ENCODE measurements at regions not wholly inside any gene's neighbourhood (a gene's known extent, or its start where the extent isn't known, plus 50 kb on each side); places are given as distances from the start of the nearest gene placed in this dataset.

GRCh38 chr7:35993676-35994606 lies 159.1 kb upstream of the EEPD1 start:
- H3K27me3 ChIP-seq (replicated peaks in 2 of 5; ENCODE audit: control insufficient read depth in 4 of 5, insufficient read depth in 5 of 5, low read length in 4 of 5): no peaks in the 10 kb centered on the region
- CTCF ChIA-PET: interaction anchor here (0.7 to 1.5 kb wide), 3 partner anchors 14 to 297 kb away, joined by 3 to 4 read pairs (median 3); no protein-coding TSS in a partner anchor
- H3K4me3 ChIP-seq (ENCODE audit: control insufficient read depth in 1 of 7, extremely low read depth in 1 of 7, insufficient read depth in 4 of 7, low read depth in 2 of 7, low read length in 6 of 7): no peak overlapping the region
- H3K4me1 ChIP-seq (ENCODE audit: control extremely low read depth in 1 of 4, control insufficient read depth in 4 of 4, insufficient read depth in 4 of 4, low read length in 3 of 4): no peaks in the 10 kb centered on the region
- no peaks in the 10 kb centered on the region for H3K36me3 ChIP-seq (ENCODE audit: control insufficient read depth in 4 of 4, insufficient read depth in 4 of 4, low read length in 3 of 4)
- H3K9me3 ChIP-seq (ENCODE audit: control extremely low read depth in 1 of 5, control insufficient read depth in 4 of 5, insufficient read depth in 2 of 5, low read depth in 1 of 5, low read length in 4 of 5): no peaks in the 10 kb centered on the region
- DNase-seq: no peak
- POLR2A ChIA-PET: no interaction called here
- H3K27ac ChIP-seq (ENCODE audit: insufficient read depth in 1 of 2, low read depth in 1 of 2, low read length in 2 of 2, poor library complexity in 1 of 2, severe bottlenecking in 2 of 2): no peak overlapping the region
- 93% methylated on average over 6 of the region's 8 CpGs for WGBS (ENCODE audit: insufficient coverage)

DNA sequence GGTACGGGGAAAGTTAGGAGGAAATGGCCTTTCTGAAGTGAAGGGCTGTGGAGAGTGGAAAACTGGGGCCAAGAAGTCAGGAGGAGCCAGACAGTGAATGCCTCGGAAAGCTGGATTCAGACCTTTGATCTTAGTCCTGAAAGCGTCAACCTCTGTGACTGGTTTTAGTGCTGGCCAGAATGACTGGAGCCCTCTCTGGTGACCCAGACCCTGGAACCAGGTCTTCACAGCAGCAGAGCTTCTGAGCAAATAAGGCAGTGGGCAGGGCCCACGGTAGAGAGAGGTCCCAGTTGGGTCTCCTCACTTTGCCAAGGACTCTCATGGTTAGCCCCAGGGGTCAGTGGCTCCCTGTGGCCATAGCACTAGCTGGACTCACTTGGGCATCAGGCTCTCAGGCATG lies 157.7 kb upstream of the EEPD1 start:
- Histone ChIP-seq H3K9me3 (ENCODE audit: control extremely low read depth in 1 of 5, control insufficient read depth in 4 of 5, insufficient read depth in 2 of 5, low read depth in 1 of 5, low read length in 4 of 5) (no peaks in the 10 kb centered on the region), H3K4me1 (ENCODE audit: control extremely low read depth in 1 of 4, control insufficient read depth in 4 of 4, insufficient read depth in 4 of 4, low read length in 3 of 4) (no peaks in the 10 kb centered on the region), H3K27me3 (replicated peaks in 2 of 5; ENCODE audit: control insufficient read depth in 4 of 5, insufficient read depth in 5 of 5, low read length in 4 of 5) (no peaks in the 10 kb centered on the region), H3K27ac (ENCODE audit: insufficient read depth in 1 of 2, low read depth in 1 of 2, low read length in 2 of 2, poor library complexity in 1 of 2, severe bottlenecking in 2 of 2) (no peak overlapping the region), H3K36me3 (ENCODE audit: control insufficient read depth in 4 of 4, insufficient read depth in 4 of 4, low read length in 3 of 4) (no peaks in the 10 kb centered on the region), H3K4me3 (ENCODE audit: control insufficient read depth in 1 of 7, extremely low read depth in 1 of 7, insufficient read depth in 4 of 7, low read depth in 2 of 7, low read length in 6 of 7) (no peak overlapping the region)
- CTCF ChIA-PET: interaction anchor here (1.2 to 1.5 kb wide), 5 partner anchors 9 to 372 kb away, joined by 3 to 4 read pairs (median 3); a partner anchor contains a TSS
- DNase-seq: no peak
- 98% methylated on average over 4 of the region's 4 CpGs for WGBS (ENCODE audit: insufficient coverage)
- POLR2A ChIA-PET: no interaction called here

GRCh38 chr7:35998481-35998880 lies 154.6 kb upstream of the EEPD1 start:
- Histone ChIP-seq H3K4me3 (ENCODE audit: control insufficient read depth in 1 of 7, extremely low read depth in 1 of 7, insufficient read depth in 4 of 7, low read depth in 2 of 7, low read length in 6 of 7) (no peak overlapping the region), H3K9me3 (ENCODE audit: control extremely low read depth in 1 of 5, control insufficient read depth in 4 of 5, insufficient read depth in 2 of 5, low read depth in 1 of 5, low read length in 4 of 5) (no peaks in the 10 kb centered on the region), H3K4me1 (ENCODE audit: control extremely low read depth in 1 of 4, control insufficient read depth in 4 of 4, insufficient read depth in 4 of 4, low read length in 3 of 4) (no peaks in the 10 kb centered on the region), H3K36me3 (ENCODE audit: control insufficient read depth in 4 of 4, insufficient read depth in 4 of 4, low read length in 3 of 4) (no peaks in the 10 kb centered on the region), H3K27ac (ENCODE audit: insufficient read depth in 1 of 2, low read depth in 1 of 2, low read length in 2 of 2, poor library complexity in 1 of 2, severe bottlenecking in 2 of 2) (no peak overlapping the region), H3K27me3 (replicated peaks in 2 of 5; ENCODE audit: control insufficient read depth in 4 of 5, insufficient read depth in 5 of 5, low read length in 4 of 5) (no peaks in the 10 kb centered on the region)
- WGBS (ENCODE audit: insufficient coverage): 93% methylated on average over 3 of the region's 5 CpGs
- POLR2A ChIA-PET: no interaction called here
- no peak for DNase-seq
- CTCF ChIA-PET: interaction anchor here (0.6 kb wide), 1 partner anchor 16 kb away, joined by 3 read pairs; no protein-coding TSS in a partner anchor

GRCh38 chr7:36001546-36001945 lies 151.5 kb upstream of the EEPD1 start:
- no peak overlapping the region for H3K27ac ChIP-seq (ENCODE audit: insufficient read depth in 1 of 2, low read depth in 1 of 2, low read length in 2 of 2, poor library complexity in 1 of 2, severe bottlenecking in 2 of 2)
- peaks cover 0 to 6% (median 2%) of the 10 kb centered on the region in 4 experiments for H3K4me1 ChIP-seq (ENCODE audit: control extremely low read depth in 1 of 4, control insufficient read depth in 4 of 4, insufficient read depth in 4 of 4, low read length in 3 of 4)
- WGBS (ENCODE audit: insufficient coverage): 100% methylated on average over 3 of the region's 3 CpGs
- no peaks in the 10 kb centered on the region for H3K36me3 ChIP-seq (ENCODE audit: control insufficient read depth in 4 of 4, insufficient read depth in 4 of 4, low read length in 3 of 4)
- no peak for DNase-seq
- ChIA-PET CTCF (no interaction called here), POLR2A (no interaction called here)
- no peaks in the 10 kb centered on the region for H3K27me3 ChIP-seq (replicated peaks in 2 of 5; ENCODE audit: control insufficient read depth in 4 of 5, insufficient read depth in 5 of 5, low read length in 4 of 5)
- no peak overlapping the region for H3K4me3 ChIP-seq (ENCODE audit: control insufficient read depth in 1 of 7, extremely low read depth in 1 of 7, insufficient read depth in 4 of 7, low read depth in 2 of 7, low read length in 6 of 7)
- no peaks in the 10 kb centered on the region for H3K9me3 ChIP-seq (ENCODE audit: control extremely low read depth in 1 of 5, control insufficient read depth in 4 of 5, insufficient read depth in 2 of 5, low read depth in 1 of 5, low read length in 4 of 5)

DNA sequence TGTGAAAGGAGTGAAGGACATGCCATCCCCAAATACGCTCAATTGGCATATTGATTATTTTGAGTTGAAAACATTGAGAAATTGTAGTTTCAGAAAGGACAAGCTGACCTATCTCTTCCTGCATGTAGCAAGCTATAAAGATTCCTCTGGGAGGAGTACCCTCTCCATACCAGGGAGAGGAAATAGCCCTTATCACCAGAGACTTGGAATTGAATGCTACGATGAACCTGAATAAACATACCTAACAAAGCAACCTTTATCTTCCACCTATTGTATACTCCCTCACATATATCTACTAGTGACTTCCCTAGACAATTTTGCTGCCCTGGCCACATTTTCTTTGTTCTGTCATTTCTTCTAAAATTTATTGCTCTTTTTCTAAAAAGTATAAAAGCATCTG lies 150.2 kb upstream of the EEPD1 start:
- ChIA-PET CTCF (interaction anchor here (1.0 to 1.4 kb wide), 2 partner anchors 18 to 289 kb away, joined by 4 read pairs; no protein-coding TSS in a partner anchor), POLR2A (no interaction called here)
- no peaks in the 10 kb centered on the region for H3K36me3 ChIP-seq (ENCODE audit: control insufficient read depth in 4 of 4, insufficient read depth in 4 of 4, low read length in 3 of 4)
- H3K9me3 ChIP-seq (ENCODE audit: control extremely low read depth in 1 of 5, control insufficient read depth in 4 of 5, insufficient read depth in 2 of 5, low read depth in 1 of 5, low read length in 4 of 5): no peaks in the 10 kb centered on the region
- H3K27ac ChIP-seq (ENCODE audit: insufficient read depth in 1 of 2, low read depth in 1 of 2, low read length in 2 of 2, poor library complexity in 1 of 2, severe bottlenecking in 2 of 2): no peak overlapping the region
- no peak for DNase-seq
- H3K4me3 ChIP-seq (ENCODE audit: control insufficient read depth in 1 of 7, extremely low read depth in 1 of 7, insufficient read depth in 4 of 7, low read depth in 2 of 7, low read length in 6 of 7): no peak overlapping the region
- H3K4me1 ChIP-seq (ENCODE audit: control extremely low read depth in 1 of 4, control insufficient read depth in 4 of 4, insufficient read depth in 4 of 4, low read length in 3 of 4): peaks cover 0 to 6% (median 2%) of the 10 kb centered on the region in 4 experiments
- no peaks in the 10 kb centered on the region for H3K27me3 ChIP-seq (replicated peaks in 2 of 5; ENCODE audit: control insufficient read depth in 4 of 5, insufficient read depth in 5 of 5, low read length in 4 of 5)
- WGBS (ENCODE audit: insufficient coverage): 100% methylated on average over 1 of the region's 2 CpGs

DNA sequence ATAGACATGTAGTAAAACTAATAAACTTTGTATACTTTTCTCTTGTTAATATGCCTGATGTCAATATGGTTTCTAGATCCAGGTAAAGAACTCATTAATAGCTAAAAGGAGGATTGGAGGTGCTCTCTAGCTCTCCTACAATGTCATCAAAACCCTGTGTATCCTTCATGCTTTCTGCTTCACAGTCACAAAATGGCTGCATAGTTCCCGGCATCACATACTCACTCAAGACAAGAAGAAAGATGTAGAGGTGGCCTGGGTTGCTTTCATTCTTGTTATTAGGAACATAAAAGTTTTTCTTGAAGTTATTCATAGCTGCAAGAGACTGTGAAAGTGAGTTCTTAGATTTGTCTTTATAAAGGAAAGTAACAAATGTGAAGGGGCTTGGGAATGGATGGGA lies 149.7 kb upstream of the EEPD1 start:
- Histone ChIP-seq H3K27me3 (replicated peaks in 2 of 5; ENCODE audit: control insufficient read depth in 4 of 5, insufficient read depth in 5 of 5, low read length in 4 of 5) (no peaks in the 10 kb centered on the region), H3K36me3 (ENCODE audit: control insufficient read depth in 4 of 4, insufficient read depth in 4 of 4, low read length in 3 of 4) (no peaks in the 10 kb centered on the region), H3K4me3 (ENCODE audit: control insufficient read depth in 1 of 7, extremely low read depth in 1 of 7, insufficient read depth in 4 of 7, low read depth in 2 of 7, low read length in 6 of 7) (no peak overlapping the region), H3K9me3 (ENCODE audit: control extremely low read depth in 1 of 5, control insufficient read depth in 4 of 5, insufficient read depth in 2 of 5, low read depth in 1 of 5, low read length in 4 of 5) (no peaks in the 10 kb centered on the region), H3K4me1 (ENCODE audit: control extremely low read depth in 1 of 4, control insufficient read depth in 4 of 4, insufficient read depth in 4 of 4, low read length in 3 of 4) (peaks cover 0 to 6% (median 2%) of the 10 kb centered on the region in 4 experiments), H3K27ac (ENCODE audit: insufficient read depth in 1 of 2, low read depth in 1 of 2, low read length in 2 of 2, poor library complexity in 1 of 2, severe bottlenecking in 2 of 2) (no peak overlapping the region)
- no CpG with 5 or more reads among the region's 1 CpG for WGBS (ENCODE audit: insufficient coverage)
- ChIA-PET POLR2A (no interaction called here), CTCF (interaction anchor here (1.0 to 1.4 kb wide), 2 partner anchors 18 to 289 kb away, joined by 4 read pairs; no protein-coding TSS in a partner anchor)
- DNase-seq: no peak

DNA sequence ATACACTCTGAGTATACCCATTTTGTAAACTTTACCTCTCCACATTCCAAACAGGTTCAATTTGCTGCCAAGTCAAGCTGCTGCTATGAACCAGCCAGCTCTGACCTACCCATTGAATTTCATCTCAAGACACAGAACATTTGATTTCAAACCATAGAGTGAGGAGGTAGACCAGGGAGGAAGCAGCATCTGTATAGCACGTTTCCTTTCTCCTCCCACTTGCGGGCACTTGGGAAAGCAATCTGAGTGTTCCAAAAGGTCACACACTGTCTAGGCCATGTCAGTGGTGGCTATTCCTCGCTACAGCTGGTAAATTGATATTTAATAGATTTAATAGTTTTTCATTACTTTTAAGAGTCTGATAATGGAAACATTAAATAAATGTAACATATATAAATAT lies 147.8 kb upstream of the EEPD1 start:
- 20% methylated on average over 1 of the region's 3 CpGs for WGBS (ENCODE audit: insufficient coverage)
- peaks cover 0 to 6% (median 2%) of the 10 kb centered on the region in 4 experiments for H3K4me1 ChIP-seq (ENCODE audit: control extremely low read depth in 1 of 4, control insufficient read depth in 4 of 4, insufficient read depth in 4 of 4, low read length in 3 of 4)
- POLR2A ChIA-PET: no interaction called here

More for the DNA sequence above, 147.8 kb upstream of the EEPD1 start:
- Histone ChIP-seq H3K27me3 (replicated peaks in 2 of 5; ENCODE audit: control insufficient read depth in 4 of 5, insufficient read depth in 5 of 5, low read length in 4 of 5) (no peaks in the 10 kb centered on the region), H3K4me3 (ENCODE audit: control insufficient read depth in 1 of 7, extremely low read depth in 1 of 7, insufficient read depth in 4 of 7, low read depth in 2 of 7, low read length in 6 of 7) (no peak overlapping the region), H3K36me3 (ENCODE audit: control insufficient read depth in 4 of 4, insufficient read depth in 4 of 4, low read length in 3 of 4) (no peaks in the 10 kb centered on the region), H3K27ac (ENCODE audit: insufficient read depth in 1 of 2, low read depth in 1 of 2, low read length in 2 of 2, poor library complexity in 1 of 2, severe bottlenecking in 2 of 2) (no peak overlapping the region), H3K9me3 (ENCODE audit: control extremely low read depth in 1 of 5, control insufficient read depth in 4 of 5, insufficient read depth in 2 of 5, low read depth in 1 of 5, low read length in 4 of 5) (no peaks in the 10 kb centered on the region)
- CTCF ChIA-PET: interaction anchor here (1.0 to 1.2 kb wide), 2 partner anchors 16 to 20 kb away, joined by 3 read pairs; no protein-coding TSS in a partner anchor
- DNase-seq: peak; percentile 14 to 46 (median 36)
